ENCODE measurements at regions not wholly inside any gene's neighbourhood (a gene's known extent, or its start where the extent isn't known, plus 50 kb on each side); places are given as distances from the start of the nearest gene placed in this dataset.

- TF ChIP-seq CTCF (optimal IDR thresholded peaks at IDR 0.05 in 1 of 3, IDR thresholded peaks at IDR 0.05 in 1 of 3, conservative IDR thresholded peaks at IDR 0.05 in 1 of 3; ENCODE audit: extremely low read depth in 1 of 3, insufficient read depth in 2 of 3, low read length in 3 of 3), result no peak
- no peak for TF ChIP-seq EZH2 (IDR thresholded peaks at IDR 0.05; ENCODE audit: low read length)
These were observed 367.0 kb downstream of the PRDM2 start for GRCh38 chr1:14067036-14067435.
